ENCODE measurements at regions not wholly inside any gene's neighbourhood (a gene's known extent, or its start where the extent isn't known, plus 50 kb on each side); places are given as distances from the start of the nearest gene placed in this dataset.

GRCh38 chr3:18648868-18649462 lies 223.8 kb upstream of the SATB1 start:
- no peaks in the 10 kb centered on the region for H4K20me1 ChIP-seq (ENCODE audit: control insufficient read depth, insufficient read depth, insufficient read length)
- no peaks in the 10 kb centered on the region for H3K79me1 ChIP-seq (ENCODE audit: insufficient read depth, low read depth, low read length, poor library complexity, severe bottlenecking)
- H3K18ac ChIP-seq (ENCODE audit: insufficient read length, low read depth, low read length), result no peak overlapping the region
- Mint-ChIP-seq H3K27me3 (ENCODE audit: low read depth) (no peaks in the 10 kb centered on the region), H3K27ac (no peak overlapping the region), H3K4me1 (no peaks in the 10 kb centered on the region), H3K9me3 (no peaks in the 10 kb centered on the region), H3K4me3 (no peak overlapping the region), H3K36me3 (ENCODE audit: insufficient read depth in 1 of 3, low read depth in 3 of 3) (no peaks in the 10 kb centered on the region)
- no peak overlapping the region for H2BK12ac ChIP-seq (ENCODE audit: insufficient read length, low read depth, low read length)
- no peak overlapping the region for H4K91ac ChIP-seq (ENCODE audit: insufficient read length, low read depth, low read length)
- no peaks in the 10 kb centered on the region for H3K27me3 ChIP-seq (ENCODE audit: insufficient read depth, low read length)
- H3K79me2 ChIP-seq (ENCODE audit: insufficient read depth, low read length), result no peaks in the 10 kb centered on the region
- no peak overlapping the region for H3K14ac ChIP-seq (ENCODE audit: insufficient read depth, low read length)
- H3K9ac ChIP-seq (ENCODE audit: extremely low read depth, insufficient read length, low read length), result no peak overlapping the region
- no peak overlapping the region for H3K4me2 ChIP-seq (ENCODE audit: insufficient read depth, insufficient read length, low read length)
- H2BK15ac ChIP-seq (ENCODE audit: low read depth, low read length), result no peak overlapping the region
- TF ChIP-seq CTCF (conservative IDR thresholded peaks at IDR 0.05), result no peak
- no peak overlapping the region for H2AK5ac ChIP-seq (ENCODE audit: insufficient read length, low read length)
- H3K23ac ChIP-seq (ENCODE audit: insufficient read length, low read depth, low read length), result no peak overlapping the region
- no CpG with 5 or more reads among the region's 1 CpG for WGBS (ENCODE audit: extremely low coverage, insufficient read length, low lambda C conversion rate)
- H2AFZ ChIP-seq (ENCODE audit: low read length), result no peak overlapping the region
- no peak overlapping the region for H3K27ac ChIP-seq (ENCODE audit: insufficient read length, low read depth, low read length)
- no peak overlapping the region for H4K8ac ChIP-seq (replicated peaks; ENCODE audit: insufficient read length, low read depth, low read length)
- H3K23me2 ChIP-seq (ENCODE audit: insufficient read length, low read depth, low read length, poor library complexity, severe bottlenecking), result no peaks in the 10 kb centered on the region
- no peaks in the 10 kb centered on the region for H3K9me3 ChIP-seq (ENCODE audit: control insufficient read depth, low read depth, low read length)
- no peak for DNase-seq
- no peak overlapping the region for H3T11ph ChIP-seq (ENCODE audit: low read length)
- no peak overlapping the region for H4K5ac ChIP-seq (ENCODE audit: insufficient read length, low read depth, low read length)
- no peak overlapping the region for H2BK5ac ChIP-seq (ENCODE audit: insufficient read length, low read length)
- no peak overlapping the region for H2BK20ac ChIP-seq (ENCODE audit: low read depth, low read length, poor library complexity, severe bottlenecking)
- H3K4ac ChIP-seq (ENCODE audit: low read depth, low read length), result no peak overlapping the region
- H3K4me1 ChIP-seq (ENCODE audit: insufficient read depth, low read length), result no peaks in the 10 kb centered on the region; the same call in 1 of the 2 replicates
- H3K56ac ChIP-seq (ENCODE audit: insufficient read length, low read depth, low read length), result no peak overlapping the region
- H2BK120ac ChIP-seq (ENCODE audit: low read depth, low read length, poor library complexity, severe bottlenecking), result no peak overlapping the region
